Hepatocyte (in vitro differentiated cells): ENCODE measurements at regions not wholly inside any gene's neighbourhood (a gene's known extent, or its start where the extent isn't known, plus 50 kb on each side); places are given as distances from the start of the nearest gene placed in this dataset.

ENCODE experiments used
- DNase-seq: peaks from one replicate; pipeline ENCODE4 v3.0.0-alpha.2; 2016; ENCODE audit warnings: low spot score
- H2AFZ ChIP-seq: fragments of 200-600 bp; sonication (generic); 2 replicates; pipeline ENCODE4 v1.6.0; 2016; ENCODE audit warnings: antibody characterized with exemption, mild to moderate bottlenecking
- H3K27ac ChIP-seq: fragments of 200-600 bp; sonication (generic); 2 replicates; pipeline ENCODE4 v1.5.1; 2016; ENCODE audit warnings: mild to moderate bottlenecking
- H3K27me3 ChIP-seq: fragments of 200-600 bp; sonication (generic); 2 replicates; pipeline ENCODE4 v1.6.1; 2016
- H3K36me3 ChIP-seq: fragments of 200-600 bp; sonication (generic); replicated peaks from 2 replicates; pipeline ENCODE4 v1.5.1; 2016; ENCODE audit warnings: low read depth; ENCODE audit not compliant: insufficient read depth
- H3K4me1 ChIP-seq: fragments of 200-600 bp; sonication (generic); 2 replicates; pipeline ENCODE4 v1.5.1; 2016; ENCODE audit warnings: mild to moderate bottlenecking, moderate library complexity; ENCODE audit not compliant: insufficient read depth
- H3K4me2 ChIP-seq: fragments of 200-600 bp; sonication (generic); 2 replicates; pipeline ENCODE4 v1.6.0; 2016
- H3K4me3 ChIP-seq: fragments of 200-600 bp; sonication (generic); 2 replicates; pipeline ENCODE4 v1.5.1; 2016; ENCODE audit warnings: mild to moderate bottlenecking
- H3K79me2 ChIP-seq: fragments of 200-600 bp; sonication (generic); 2 replicates; pipeline ENCODE4 v1.6.0; 2017; ENCODE audit warnings: mild to moderate bottlenecking
- H3K9me2 ChIP-seq: fragments of 200-600 bp; sonication (generic); replicated peaks from 2 replicates; pipeline ENCODE4 v1.6.0; 2017; ENCODE audit warnings: mild to moderate bottlenecking; ENCODE audit not compliant: insufficient read depth
- H3K9me3 ChIP-seq: fragments of 200-600 bp; sonication (generic); 2 replicates; pipeline ENCODE4 v1.5.1; 2016; ENCODE audit warnings: low read depth, mild to moderate bottlenecking
- H4K20me1 ChIP-seq: fragments of 200-600 bp; sonication (generic); 2 replicates; pipeline ENCODE4 v1.6.0; 2016; ENCODE audit warnings: mild to moderate bottlenecking; ENCODE audit not compliant: insufficient read depth, poor library complexity, severe bottlenecking
- CTCF ChIP-seq: fragments of 200-600 bp; sonication (generic); IDR thresholded peaks from 2 replicates; pipeline ENCODE4 v1.5.1; 2016; ENCODE audit warnings: antibody characterized with exemption, mild to moderate bottlenecking; ENCODE audit not compliant: poor library complexity
- EZH2 ChIP-seq: fragments of 200-600 bp; sonication (generic); IDR thresholded peaks from 2 replicates; pipeline ENCODE4 v1.6.1; 2016; ENCODE audit warnings: antibody characterized with exemption, mild to moderate bottlenecking, borderline replicate concordance
- EZH2phosphoT487 ChIP-seq: fragments of 200-600 bp; sonication (generic); IDR thresholded peaks from one replicate; pipeline ENCODE4 v1.6.1; 2018; ENCODE audit warnings: antibody characterized with exemption, mild to moderate bottlenecking, low read depth, moderate library complexity; ENCODE audit not compliant: unreplicated experiment, severe bottlenecking
- WGBS: methylation state at CpG from one replicate; pipeline ENCODE4 v1.1.6; 2016; ENCODE audit warnings: low lambda C conversion rate; ENCODE audit errors: missing lambda C conversion rate; 5-methylcytosine and 5-hydroxymethylcytosine counted together

- Histone ChIP-seq H3K4me1 (no peaks in the 10 kb centered on the region), H3K9me3 (no peaks in the 10 kb centered on the region), H3K4me3 (no peak overlapping the region), H3K27me3 (no peaks in the 10 kb centered on the region), H3K4me2 (no peak overlapping the region), H3K9me2 (no peaks in the 10 kb centered on the region), H4K20me1 (no peaks in the 10 kb centered on the region), H2AFZ (no peak overlapping the region), H3K36me3 (no peaks in the 10 kb centered on the region), H3K79me2 (no peaks in the 10 kb centered on the region), H3K27ac (no peak overlapping the region)
- no peak for DNase-seq
- 76% methylated on average over 2 of the region's 2 CpGs for WGBS
- TF ChIP-seq EZH2phosphoT487, result no peak
- no peak for TF ChIP-seq CTCF
- TF ChIP-seq EZH2, result no peak
These were observed 188.3 kb upstream of the NUDT6 start for GRCh38 chr4:123110685-123111084.

DNA sequence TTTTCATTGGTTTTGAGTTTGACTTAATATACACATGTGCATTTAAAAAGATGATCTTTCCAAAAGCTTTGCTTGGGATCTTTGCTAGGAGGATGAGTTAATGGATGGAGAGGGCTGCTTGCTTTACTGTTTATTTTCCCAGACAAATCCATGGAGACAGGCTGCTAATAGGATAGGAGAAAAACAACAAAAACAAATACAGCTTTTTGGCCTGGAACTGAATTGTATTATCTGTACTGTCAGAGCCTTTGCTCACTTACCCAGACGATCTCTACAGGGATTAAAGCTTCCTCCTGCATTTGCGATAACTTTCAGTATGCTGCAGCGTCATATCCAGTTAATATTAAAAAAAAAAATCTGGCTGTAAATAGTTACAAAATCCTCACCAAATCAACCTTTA, 190.8 kb upstream of the NUDT6 start:
- no peaks in the 10 kb centered on the region for H3K9me2 ChIP-seq
- no peaks in the 10 kb centered on the region for H3K36me3 ChIP-seq
- no peaks in the 10 kb centered on the region for H3K79me2 ChIP-seq
- TF ChIP-seq CTCF (no peak), EZH2phosphoT487 (no peak), EZH2 (no peak)
- WGBS, result 61% methylated on average over 3 of the region's 3 CpGs
- peak overlapping the region; percentile 45 for H3K27ac ChIP-seq
- H4K20me1 ChIP-seq, result no peaks in the 10 kb centered on the region
- DNase-seq, result no peak
- no peak overlapping the region for H3K4me2 ChIP-seq
- H3K4me1 ChIP-seq, result peaks cover 17% of the 10 kb centered on the region
- H3K9me3 ChIP-seq, result no peaks in the 10 kb centered on the region
- H3K4me3 ChIP-seq, result no peak overlapping the region
- no peak overlapping the region for H2AFZ ChIP-seq
- no peaks in the 10 kb centered on the region for H3K27me3 ChIP-seq

DNA sequence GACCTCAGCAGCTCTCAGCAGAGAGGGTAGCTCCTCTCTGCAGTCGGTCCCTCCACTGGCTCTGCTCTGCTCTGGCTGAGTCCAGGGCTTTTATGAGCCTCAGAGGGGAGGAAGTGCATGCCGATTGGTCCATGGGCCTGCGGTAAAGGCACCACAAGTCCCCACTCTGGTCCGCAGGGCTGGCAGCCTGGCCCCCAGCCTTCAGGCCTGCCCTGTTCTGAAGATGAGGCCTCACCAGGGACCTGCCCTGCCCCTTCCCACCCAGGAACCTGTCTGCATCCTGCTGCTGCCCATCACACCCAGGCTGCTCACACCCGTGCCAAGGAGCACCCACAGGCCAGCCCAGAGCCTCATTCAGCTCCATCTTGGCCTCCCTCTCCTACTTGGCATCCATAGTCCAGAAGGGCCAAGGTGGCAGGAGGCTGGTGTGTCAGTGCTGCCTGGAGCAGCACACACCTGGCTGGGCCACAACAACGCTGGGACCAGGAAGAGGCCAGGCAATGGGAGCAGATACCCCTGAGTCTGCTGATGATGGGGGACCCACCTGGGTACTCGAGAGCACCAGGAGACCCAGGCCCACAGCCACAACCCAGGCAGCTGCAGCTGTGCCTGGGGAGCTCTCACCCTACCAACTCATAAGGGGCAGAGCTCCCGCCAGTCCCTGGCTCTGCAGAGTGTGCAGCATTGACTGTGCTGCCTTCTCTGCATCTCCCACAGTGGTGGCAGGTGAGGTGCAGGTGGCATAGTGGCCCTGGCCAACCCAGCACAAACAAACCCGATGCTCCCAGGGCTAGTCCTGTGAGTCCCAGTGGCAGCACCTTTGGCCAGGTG, 191.9 kb upstream of the NUDT6 start:
- Histone ChIP-seq H3K9me3 (no peaks in the 10 kb centered on the region), H4K20me1 (no peaks in the 10 kb centered on the region)
- WGBS, result 97% methylated on average over 9 of the region's 9 CpGs

More for the DNA sequence above, 191.9 kb upstream of the NUDT6 start:
- no peak overlapping the region for H3K4me2 ChIP-seq
- DNase-seq, result no peak
- no peaks in the 10 kb centered on the region for H3K36me3 ChIP-seq
- no peaks in the 10 kb centered on the region for H3K27me3 ChIP-seq
- H3K4me1 ChIP-seq, result peaks cover 17% of the 10 kb centered on the region
- no peaks in the 10 kb centered on the region for H3K79me2 ChIP-seq
- no peaks in the 10 kb centered on the region for H3K9me2 ChIP-seq
- no peak overlapping the region for H3K27ac ChIP-seq
- H3K4me3 ChIP-seq, result no peak overlapping the region
- no peak overlapping the region for H2AFZ ChIP-seq
- TF ChIP-seq EZH2phosphoT487 (no peak), EZH2 (no peak), CTCF (no peak)
